Stimulated activated CD8-positive, alpha-beta memory T cell treated with anti-CD3 and anti-CD28 coated beads, Interleukin-15, amount 100 ng/mL, for 48 hours (primary cell): ENCODE measurements at regions not wholly inside any gene's neighbourhood (a gene's known extent, or its start where the extent isn't known, plus 50 kb on each side); places are given as distances from the start of the nearest gene placed in this dataset.

Experiments used
- DNase-seq, 2 donors: peaks; one replicate each; pipeline ENCODE4 v3.0.0-alpha.2; 2020; ENCODE audit warnings: low read depth in 2 of 2

DNA sequence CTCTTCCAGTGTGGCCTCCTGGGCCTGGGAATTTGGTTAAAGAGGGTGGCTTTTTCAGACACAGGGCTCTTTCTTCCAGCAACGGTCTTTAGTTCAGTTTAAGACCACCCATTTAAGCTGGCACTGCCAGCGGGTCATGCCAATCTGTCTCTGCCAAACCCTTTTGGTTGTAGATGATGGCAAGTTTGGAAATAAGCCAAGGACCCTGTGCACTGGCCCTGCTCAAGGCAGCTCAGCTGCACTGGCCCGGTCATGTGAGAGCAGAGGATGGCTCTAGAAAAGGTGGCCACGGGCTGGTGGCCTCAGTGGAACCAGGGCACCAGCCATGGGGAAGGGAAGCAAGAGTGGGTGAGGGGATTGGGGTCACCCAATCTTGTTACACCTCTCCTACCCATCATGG is 294.1 kb downstream of the GLRX3 start:
- DNase-seq = no peak

DNA sequence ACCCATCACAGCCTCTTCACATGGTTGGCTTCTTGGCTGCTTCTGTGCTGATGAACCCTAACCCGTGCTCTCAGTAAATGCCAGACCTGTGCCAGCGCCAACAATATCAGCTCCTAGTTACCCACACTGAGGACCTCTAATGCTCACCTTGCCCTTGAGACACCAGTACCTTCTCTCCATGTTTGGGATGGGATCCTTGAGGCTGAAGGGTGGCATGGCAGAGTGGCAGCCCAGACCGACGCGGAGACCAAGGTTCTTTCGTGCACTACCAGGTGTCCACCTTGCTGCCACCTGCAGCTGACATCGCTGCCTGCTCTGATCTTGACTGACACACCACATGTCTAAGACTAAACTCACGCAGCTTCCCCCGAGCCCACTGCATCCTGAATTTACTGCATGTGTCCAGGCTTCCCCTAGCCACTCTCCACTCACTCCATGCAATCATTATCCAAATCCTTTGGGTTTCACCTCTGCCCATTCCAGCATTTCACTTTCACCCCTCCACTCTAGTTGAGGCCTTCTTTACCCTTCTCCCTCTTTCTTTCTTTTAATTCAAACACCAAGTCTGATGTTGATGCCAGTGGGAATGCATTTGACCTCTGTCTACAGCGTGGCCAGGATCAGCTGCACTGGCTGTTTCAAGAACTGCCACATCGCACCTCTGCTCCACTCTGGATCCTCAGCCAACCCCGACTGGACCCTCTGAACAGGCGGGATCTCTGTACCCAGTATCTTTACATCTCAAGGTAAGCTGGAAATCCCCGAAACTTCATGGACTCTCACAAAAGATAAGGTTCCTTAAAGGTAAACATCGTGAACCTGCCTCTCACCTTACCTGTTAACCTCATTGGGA is 294.9 kb downstream of the GLRX3 start:
- no peak for DNase-seq

DNA sequence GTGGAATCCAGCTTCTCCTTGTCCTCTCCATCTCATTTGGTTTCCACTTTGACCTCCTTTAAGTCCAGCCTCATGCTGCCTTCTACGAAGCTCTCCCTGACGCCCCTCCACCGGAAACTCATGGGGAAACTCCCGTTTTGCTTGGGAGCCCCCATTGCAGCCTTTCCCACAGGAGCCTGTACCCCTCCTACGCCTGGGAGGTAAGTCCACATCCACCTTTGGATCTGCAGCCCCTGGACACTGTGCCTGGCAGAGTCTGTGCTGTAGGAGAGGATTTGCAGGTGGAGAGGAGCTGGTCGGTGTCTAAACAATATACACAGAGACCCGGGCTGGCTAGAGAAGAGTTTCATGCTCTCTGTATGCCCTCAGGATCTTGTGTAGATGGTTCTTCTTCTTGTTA is 296.1 kb downstream of the GLRX3 start:
- DNase-seq = no peak

DNA sequence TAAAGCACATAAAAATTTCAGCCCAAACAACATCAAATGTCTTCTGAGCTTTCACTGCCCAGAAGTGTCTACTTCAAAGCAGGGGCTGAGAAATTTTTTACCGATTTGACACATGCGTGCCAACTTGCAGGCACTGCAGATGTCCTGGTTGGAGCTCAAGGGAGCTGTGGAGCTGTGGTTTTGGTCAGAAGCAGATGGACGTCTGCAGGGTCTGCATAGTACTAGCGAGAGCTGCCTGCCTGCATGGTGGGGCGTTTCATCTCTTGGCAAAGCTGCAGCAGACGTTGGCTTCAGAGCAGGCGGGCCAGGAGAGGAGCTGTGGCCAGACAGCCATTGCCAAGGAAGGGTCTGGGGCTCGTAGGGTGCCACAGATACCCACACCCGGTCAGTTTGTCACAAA is 296.7 kb downstream of the GLRX3 start:
- DNase-seq = no peak

DNA sequence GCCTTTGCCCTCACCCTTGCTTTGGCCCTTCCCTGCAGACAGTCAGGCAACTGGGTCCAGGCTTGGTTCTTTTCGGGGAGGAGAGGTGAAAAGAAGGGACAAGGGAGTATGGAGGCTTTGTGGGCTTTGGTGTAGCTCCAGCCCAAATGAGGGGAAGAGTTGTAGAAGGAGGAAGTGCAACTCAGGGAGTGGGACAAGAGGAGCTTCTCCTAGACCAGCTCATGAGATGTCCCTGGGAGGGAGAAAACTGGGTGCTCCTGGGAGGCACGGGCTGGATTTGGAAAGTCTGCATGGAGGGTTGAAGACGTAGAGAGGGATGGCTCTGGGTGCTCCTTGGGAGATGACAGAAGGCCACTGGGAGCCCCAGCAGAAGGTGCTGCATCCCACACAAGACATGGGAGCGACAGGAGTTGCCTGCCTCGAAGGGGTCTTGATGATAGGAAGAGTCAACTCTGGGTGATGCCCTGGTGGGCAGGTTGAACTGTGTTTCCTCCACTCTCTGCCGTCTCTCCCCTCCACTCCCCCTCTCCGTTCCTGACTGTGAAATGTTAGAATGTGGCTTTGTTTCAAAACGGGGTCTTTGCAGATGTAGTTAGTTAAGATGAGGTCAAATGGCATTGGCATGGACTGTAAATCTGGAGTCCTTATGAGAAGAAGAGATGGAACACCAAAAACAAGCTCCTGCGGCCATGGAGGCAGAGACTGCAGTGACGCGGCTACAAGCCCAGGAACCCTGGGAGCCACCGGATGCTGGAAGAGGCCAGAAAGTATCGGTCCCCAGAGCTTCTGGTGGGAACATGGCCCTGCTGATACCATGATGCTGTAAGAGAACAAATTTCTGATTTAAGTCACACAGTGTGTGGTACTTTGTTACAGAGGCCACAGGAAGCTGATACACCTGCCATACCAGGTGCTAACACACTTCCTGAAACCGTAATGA is 298.5 kb downstream of the GLRX3 start:
- no peak for DNase-seq

DNA sequence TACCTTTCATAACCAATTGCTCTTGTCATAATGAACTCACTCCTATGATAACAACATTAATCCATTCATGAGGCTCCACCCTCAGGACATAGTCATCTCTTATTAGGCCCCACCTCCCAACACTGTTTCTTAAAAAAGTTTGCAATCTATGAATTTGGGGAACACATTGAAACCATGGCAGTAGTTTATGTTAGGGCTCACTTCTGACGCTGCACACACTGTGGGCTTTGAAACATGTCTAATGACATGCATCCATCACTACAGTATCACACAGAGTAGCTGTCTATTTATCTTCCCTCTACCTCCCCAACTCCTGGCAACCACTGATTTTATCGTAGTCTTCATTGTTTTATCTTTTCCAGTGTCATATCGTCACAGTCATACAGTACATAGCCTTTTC is 299.8 kb downstream of the GLRX3 start:
- no peak for DNase-seq

DNA sequence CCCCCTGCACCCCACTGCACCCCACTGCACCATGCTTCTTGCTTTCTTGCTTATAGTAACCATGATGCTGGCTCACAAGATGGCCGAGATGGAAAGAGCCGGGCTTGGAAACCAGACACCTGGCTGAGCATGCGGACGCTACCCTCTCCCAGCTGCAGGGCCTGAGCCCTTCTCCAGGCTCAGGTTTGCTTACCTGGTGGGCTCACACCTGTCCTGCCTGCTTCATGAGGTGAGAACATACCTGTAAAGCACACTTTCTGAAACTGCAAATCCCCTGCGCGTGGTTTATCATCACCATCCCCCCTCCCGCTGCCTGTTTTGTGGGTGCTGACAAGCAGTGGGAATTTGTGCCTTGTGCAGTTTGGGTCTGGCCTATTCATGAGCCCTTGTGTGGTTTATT is 302.7 kb downstream of the GLRX3 start:
- DNase-seq = no peak

DNA sequence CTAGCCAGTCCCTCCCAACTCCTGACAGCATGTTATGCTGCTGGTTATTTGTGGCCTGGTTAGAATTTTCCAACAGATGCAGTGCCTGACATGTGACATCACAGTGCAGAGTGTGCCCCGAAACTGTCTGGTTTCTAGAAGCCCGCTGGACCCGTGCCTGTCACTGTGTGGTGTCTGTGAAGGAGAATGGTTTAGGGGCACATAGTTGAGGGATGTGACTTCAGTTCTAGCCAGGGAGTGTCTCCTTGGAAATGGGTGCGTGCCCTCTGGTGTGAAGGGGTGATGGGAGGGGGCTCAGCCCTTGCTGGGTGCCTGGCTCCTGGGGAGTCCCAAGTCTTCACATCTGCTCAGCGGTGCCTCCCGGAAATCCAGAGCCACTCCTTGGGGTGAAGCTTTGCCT is 303.6 kb downstream of the GLRX3 start:
- no peak for DNase-seq

DNA sequence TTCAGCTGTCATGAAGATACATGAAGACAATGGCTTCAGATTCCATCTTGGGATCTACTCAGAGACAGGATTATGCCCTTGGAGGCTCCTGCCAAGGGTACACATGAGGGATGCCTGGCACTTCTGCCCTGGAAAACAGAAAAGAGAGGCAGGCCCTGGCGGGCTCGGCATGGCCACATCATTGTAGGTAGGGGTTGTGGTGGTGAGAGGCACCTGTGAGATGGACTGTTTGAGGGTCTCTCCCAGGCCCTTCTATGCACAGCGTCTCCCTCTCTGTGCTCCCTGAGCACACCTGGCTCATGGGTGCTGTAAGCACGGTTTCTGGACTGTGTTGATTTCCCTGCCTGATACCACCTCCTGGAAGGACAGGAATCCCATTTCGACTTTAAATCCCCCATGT is 304.3 kb downstream of the GLRX3 start:
- no peak for DNase-seq

DNA sequence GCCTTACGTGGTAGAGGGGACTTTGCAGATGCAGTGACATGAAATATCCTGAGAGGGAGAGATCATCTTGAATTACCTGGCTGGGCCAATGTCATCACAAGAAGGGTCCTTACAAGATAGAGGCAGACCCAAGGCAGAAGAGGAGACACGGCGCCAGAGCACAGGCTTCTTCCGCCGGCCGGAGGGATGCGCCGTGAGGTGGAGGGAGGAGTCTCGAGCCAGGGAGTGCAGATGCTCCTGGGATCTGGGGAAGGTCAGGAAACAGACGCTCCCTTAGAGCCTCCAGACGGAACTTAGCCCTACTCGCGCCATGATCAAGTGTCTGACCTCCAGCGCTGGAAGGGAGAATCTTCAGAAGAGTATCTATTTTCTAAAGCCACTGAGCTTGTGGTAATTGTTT is 304.8 kb downstream of the GLRX3 start:
- DNase-seq = no peak

DNA sequence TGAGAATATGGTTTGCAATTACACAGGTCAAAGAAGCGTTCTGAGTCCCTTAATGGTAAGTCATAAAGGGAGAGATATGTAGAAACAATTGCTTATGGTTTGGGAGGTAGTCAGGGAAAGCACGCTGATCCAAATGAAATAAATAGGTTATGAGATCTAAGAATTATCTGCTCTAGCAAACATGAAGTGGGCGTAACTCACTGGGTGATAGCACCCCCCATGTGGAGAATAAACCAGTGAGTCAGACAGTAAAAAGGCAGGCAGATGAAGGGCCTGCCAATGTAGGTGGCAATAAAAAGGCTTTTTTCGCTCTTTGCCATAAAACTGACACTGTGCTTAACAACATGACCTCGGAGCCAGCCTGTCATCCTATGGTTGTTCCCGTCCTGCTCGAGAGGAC is 306.9 kb downstream of the GLRX3 start:
- DNase-seq = no peak

DNA sequence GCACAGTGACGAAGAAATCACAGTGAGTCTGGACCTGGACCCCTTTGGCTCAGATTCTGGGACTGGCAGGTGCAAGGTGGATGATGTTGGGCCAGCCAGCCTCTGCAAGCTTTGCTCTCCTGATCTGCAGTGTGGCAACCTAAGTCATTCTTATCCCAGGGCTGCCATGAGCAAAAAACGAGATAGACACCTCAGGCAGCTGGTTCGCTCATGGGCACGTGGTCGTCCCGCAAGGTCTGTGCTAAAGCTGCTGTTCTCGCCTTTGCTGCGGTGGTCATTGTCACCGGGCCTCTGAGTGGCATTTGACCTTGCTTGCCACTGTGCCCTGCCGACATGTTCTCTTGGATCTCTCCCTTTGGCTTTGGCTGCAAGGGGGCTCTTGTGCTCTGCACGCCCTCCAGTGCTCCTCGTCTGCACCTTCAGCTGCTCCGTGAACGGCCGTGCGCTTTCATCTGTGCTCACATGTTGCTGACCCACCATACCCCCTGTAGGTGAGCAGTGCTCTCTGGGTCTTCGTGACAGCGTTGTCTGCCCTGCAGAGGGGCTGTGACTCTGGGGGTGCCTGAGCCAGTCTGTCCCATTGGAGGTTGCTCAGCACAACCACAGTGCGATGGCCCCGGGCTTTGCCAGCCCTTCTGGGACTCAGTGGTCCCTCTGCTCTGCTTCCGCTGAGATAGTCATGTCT is 317.0 kb downstream of the GLRX3 start:
- no peak for DNase-seq

DNA sequence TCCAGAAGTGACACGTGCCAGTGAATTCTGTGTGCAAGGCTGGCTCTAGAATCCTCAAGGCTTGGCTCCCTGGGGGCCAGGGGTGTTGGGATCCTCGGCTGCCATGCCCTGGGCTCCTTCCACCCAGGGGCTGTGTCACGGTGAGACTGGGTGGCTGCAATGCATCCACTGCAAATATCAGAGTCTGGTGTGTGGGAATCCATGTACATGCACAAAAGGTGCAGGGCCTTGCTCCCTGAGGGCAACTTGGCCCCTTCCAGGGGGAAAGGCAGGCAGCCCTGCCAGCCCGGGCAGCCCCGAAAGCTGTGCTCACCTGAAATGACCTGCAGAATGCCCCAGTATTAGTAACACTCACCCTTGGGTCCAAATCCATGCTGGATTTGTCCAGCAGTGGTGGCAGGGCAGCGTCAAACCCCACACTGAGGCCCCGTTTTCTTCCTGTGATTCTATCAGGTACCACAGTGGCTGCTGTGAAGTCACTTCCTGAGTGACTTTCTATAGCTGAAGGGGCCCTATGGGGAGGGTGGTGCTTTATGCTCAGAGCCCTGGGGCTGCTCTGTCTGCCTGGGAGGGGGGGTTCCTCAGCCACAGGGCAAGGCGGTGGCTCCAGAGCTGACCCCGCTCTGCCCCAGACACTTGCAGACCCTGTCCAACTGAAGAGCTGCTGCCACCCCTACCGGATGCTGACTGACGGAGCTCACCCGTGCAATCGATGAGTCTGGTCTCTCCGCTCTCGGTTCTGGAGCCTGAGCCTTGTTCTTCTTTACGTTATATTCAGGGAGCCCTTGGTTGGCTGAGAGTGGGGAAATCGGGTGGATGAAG is 317.7 kb downstream of the GLRX3 start:
- DNase-seq = no peak

DNA sequence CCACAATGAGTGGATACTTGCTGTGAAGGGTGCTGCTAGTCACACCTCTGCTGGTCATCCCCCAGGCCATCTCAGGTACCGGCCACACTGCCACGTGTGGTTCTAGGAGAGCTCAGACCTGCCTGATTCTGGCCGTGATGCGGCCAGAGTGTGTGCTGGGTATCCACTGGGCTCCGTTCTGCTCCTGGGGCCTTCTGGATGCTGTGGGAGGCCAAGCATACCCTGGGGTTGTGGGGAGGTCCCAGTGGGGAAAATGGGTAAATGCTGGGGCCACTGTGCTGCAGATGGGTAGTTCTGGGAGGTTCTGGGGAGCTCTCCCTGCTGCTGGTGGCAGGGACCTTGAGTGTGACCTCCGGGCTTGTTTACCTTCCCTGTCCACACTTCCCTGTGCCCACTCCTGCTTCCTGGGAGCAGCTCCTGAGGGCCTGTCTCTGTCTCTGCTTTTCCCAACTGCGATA is 318.4 kb downstream of the GLRX3 start:
- no peak for DNase-seq

DNA sequence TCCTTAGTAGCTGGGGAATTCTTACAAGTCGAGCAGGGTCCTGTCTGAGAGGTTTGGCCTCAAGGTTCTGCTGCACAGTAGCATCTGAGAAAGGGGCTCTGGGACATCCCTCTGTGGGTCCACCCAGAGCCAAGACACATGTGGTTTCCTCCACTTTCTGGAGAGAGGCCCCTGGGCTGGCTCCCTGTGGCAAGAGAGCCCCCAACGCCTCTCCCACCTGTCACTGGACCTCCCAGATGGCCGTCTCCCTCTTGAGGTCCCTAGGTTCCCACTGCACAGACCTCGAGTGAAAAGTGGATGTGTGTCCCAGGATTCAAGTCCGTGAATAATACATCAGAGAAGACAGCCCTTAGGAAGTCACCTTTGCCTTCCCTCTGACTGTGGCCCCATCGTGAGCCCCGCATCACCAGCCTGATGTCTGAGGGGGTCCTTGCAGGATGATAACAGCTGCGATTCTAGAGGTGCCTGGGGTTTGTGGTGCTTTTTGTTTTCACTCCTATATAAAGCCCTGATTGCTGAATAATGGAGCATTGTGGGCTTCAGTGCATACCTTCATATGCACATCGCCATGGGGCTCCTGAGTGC is 319.0 kb downstream of the GLRX3 start:
- DNase-seq = no peak

DNA sequence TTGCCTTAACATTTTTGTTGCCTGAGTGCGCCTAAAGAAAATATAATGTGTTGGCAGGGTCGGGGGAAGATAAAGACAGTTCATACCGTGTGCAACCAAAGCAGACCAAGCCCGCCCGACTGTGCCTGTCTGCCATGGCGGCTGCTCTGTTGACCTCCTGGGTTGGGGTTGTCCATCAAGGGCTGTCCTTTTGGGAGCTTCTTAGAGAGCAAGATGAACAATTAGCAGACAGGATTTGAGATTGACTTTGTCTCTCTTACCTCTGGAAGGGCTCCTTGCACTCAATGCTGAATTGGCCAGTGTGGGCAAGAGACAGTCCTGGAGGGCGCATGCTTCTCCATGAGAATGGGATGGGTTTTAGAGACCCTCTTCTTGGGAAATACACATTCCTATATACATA is 319.6 kb downstream of the GLRX3 start:
- DNase-seq = no peak

DNA sequence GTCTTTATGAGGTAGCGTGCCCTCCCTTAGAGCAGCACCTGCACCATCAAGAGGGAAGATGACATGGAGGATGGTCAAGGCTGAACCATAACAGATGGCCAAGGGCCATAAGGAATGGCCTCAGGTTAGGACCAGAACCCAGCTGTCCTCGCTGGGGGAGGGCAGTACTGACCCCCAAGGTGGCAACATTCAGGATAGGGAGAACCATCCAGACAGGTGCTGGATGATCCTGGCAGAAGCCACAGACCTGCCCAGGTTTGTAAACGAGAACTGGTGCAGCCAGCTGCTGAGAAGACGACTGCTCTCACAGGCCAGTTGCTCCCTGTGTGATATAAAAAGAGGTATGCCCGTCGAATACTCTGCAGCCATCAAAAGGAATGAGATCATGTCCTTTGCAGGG is 320.4 kb downstream of the GLRX3 start:
- no peak for DNase-seq

DNA sequence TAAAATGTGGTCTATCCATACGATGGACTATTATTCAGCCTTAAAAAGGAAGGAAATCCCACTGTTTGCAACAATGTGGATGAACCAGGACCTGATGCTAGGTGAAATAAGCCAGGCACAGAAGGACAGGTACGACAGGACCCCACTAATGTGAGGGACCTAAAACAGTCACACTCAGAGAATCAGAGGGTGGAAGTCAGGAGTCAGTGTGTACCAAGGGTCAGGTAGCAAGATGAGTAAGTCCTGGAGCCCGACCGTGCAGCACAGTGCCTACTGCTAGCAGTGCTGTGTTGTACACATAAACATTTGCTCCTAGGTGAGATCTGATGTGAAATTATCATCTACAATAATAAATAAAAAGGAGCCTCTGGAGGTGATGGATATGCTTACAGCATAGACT is 322.3 kb downstream of the GLRX3 start:
- DNase-seq = no peak

DNA sequence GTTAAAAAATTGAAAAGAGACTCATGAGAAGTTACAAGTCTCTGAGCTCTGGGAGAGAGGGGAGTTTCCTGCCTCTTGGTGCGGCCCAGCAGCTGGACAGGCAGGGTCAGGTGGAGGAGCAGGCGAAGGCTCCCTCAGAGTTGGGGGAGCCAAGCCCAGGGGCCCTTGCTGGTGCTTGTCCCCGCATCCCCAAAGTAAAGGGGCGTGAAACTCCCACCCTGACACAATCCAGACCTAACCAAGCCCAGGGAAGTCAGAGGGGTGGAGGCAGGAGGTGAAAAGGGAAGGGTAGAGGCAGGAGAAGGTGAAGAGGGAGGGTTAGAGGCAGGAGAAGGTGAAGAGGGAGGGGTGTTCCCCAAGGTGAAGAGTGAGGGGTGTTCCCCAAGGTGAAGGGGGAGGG is 322.8 kb downstream of the GLRX3 start:
- no peak for DNase-seq

DNA sequence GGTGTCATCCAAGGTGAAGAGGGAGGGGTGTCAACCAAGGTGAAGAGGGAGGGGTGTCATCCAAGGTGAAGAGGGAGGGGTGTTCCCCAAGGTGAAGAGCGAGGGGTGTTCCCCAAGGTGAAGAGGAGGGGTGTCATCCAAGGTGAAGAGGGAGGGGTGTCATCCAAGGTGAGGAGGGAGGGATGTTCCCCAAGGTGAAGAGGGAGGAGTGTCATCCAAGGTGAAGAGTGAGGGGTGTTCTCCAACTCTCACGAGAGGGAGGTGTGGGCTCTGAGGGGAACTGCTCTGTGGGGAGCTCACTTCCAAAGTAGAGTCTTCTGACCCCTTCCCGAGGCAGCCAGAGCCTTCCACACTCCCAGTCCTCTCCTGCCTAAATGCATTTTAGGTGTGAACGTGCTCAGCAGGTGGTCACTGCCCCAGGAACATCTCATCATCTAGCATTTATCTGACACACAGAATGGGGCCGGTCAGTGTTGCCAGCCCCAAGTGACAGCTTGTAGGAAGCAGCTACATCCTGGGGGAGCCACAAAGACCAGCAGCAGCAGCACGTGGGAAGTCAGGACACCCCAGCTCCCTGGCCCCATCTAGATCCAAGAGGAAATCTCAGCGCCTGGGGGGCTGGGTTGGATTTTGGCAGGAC is 323.8 kb downstream of the GLRX3 start:
- DNase-seq = no peak

DNA sequence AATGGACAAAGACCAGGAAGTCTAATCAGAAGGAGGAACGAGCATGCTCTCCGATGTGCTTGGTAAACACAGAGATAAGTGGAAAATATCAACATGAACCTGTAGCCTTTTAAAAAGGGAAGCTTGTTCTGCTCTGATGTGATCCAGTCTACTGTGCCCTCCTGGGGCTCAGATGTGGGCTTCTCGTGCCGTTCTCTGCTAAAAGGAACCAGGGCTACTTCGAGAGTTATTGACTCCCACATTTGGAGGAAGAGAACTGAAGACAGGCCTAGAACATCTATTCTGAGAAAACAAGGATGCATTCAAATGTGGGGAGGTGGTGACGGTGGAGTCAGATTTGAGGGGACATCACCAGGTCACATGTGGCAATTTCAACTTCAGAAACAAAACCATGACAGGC is 325.4 kb downstream of the GLRX3 start:
- no peak for DNase-seq
